ENCODE measurements at regions not wholly inside any gene's neighbourhood (a gene's known extent, or its start where the extent isn't known, plus 50 kb on each side); places are given as distances from the start of the nearest gene placed in this dataset.

GRCh38 chr5:23823521-23823920 is 316.1 kb downstream of the PRDM9 start:
- no peak overlapping the region for H3K4me2 ChIP-seq (ENCODE audit: insufficient read depth, low read length)
- H3K9me1 ChIP-seq (ENCODE audit: control insufficient read depth, insufficient read depth, low read length), result no peaks in the 10 kb centered on the region
- no TSS peak for BruUV-seq (replicated peaks)
- no peak overlapping the region for H2AFZ ChIP-seq (ENCODE audit: low read depth, low read length)
- H3K4me3 ChIP-seq, result no peak overlapping the region
- H4K20me1 ChIP-seq (replicated peaks; ENCODE audit: control insufficient read depth, insufficient read depth, low read length), result no peaks in the 10 kb centered on the region
- H3K9me3 ChIP-seq (replicated peaks; ENCODE audit: control insufficient read depth, insufficient read depth, low read depth, low read length), result 0 out of 2 replicates have a peak, but pooled peaks cover 2% of the 10 kb centered on the region
- FAIRE-seq, result no peak
- H3K27me3 ChIP-seq (ENCODE audit: control insufficient read depth in 2 of 2, insufficient read depth in 2 of 2, low read length in 2 of 2), result no peaks in the 10 kb centered on the region
- DNase-seq (ENCODE audit: extremely low read depth in 1 of 4, low spot score in 3 of 4), result no peak
- H3K4me1 ChIP-seq (replicated peaks in 1 of 2; ENCODE audit: control insufficient read depth in 2 of 2, insufficient read depth in 2 of 2, low read length in 2 of 2), result no peaks in the 10 kb centered on the region
- TF ChIP-seq JUND (IDR thresholded peaks at IDR 0.05; ENCODE audit: borderline replicate concordance, low read depth, low read length) (no peak), JUND (tag; IDR thresholded peaks at IDR 0.05; ENCODE audit: borderline replicate concordance, low read depth, low read length) (no peak), RBM15 (IDR thresholded peaks at IDR 0.05; ENCODE audit: insufficient read depth, low read length) (no peak), ZNF445 (CRISPR knock-in tag; IDR thresholded peaks at IDR 0.05; ENCODE audit: low read depth) (no peak), ZNF707 (CRISPR knock-in tag; conservative IDR thresholded peaks at IDR 0.05) (no peak), CBX8 (IDR thresholded peaks at IDR 0.05; ENCODE audit: borderline replicate concordance, extremely low read depth, low read depth, low read length, poor library complexity, severe bottlenecking) (no peak)
- CTCF ChIA-PET (ENCODE audit: low intra/inter-chr PET ratio), result no interaction called here
- 0% methylated on average over 8 of the region's 8 CpGs for WGBS (ENCODE audit: insufficient coverage, low coverage, missing lambda C conversion rate)
- H3K79me2 ChIP-seq (ENCODE audit: control insufficient read depth, insufficient read depth, low read length), result no peaks in the 10 kb centered on the region
- no peak for ATAC-seq
- H3K27ac ChIP-seq (ENCODE audit: extremely low read depth, low read depth, low read length), result no peak overlapping the region
- intact Hi-C loops (cut with micrococcal nuclease) (no loop called here), in situ Hi-C loops (cut with MboI) (no loop called here)
- H3K36me3 ChIP-seq (ENCODE audit: control insufficient read depth, insufficient read depth, low read length), result no peaks in the 10 kb centered on the region
- POLR2A ChIA-PET, result no interaction called here
- no peak overlapping the region for H3K9ac ChIP-seq (ENCODE audit: insufficient read depth in 1 of 2, low read depth in 2 of 2, low read length in 2 of 2)

GRCh38 chr5:23825196-23825595 is 317.8 kb downstream of the PRDM9 start:
- BruUV-seq (replicated peaks), result no TSS peak
- intact Hi-C loops (cut with micrococcal nuclease) (no loop called here), in situ Hi-C loops (cut with MboI) (no loop called here)
- no peak overlapping the region for H3K4me3 ChIP-seq
- H3K4me1 ChIP-seq (replicated peaks in 1 of 2; ENCODE audit: control insufficient read depth in 2 of 2, insufficient read depth in 2 of 2, low read length in 2 of 2), result no peaks in the 10 kb centered on the region
- 1% methylated on average over 5 of the region's 5 CpGs for WGBS (ENCODE audit: insufficient coverage, low coverage, missing lambda C conversion rate)
- no peaks in the 10 kb centered on the region for H4K20me1 ChIP-seq (replicated peaks; ENCODE audit: control insufficient read depth, insufficient read depth, low read length)
- H3K27ac ChIP-seq (ENCODE audit: extremely low read depth, low read depth, low read length), result no peak overlapping the region
- ATAC-seq (no peak), DNase-seq (ENCODE audit: extremely low read depth in 1 of 4, low spot score in 3 of 4) (no peak), FAIRE-seq (no peak)
- TF ChIP-seq YY1 (IDR thresholded peaks at IDR 0.05; ENCODE audit: borderline replicate concordance in 1 of 3, control insufficient read depth in 1 of 3, extremely low read depth in 1 of 3, insufficient read depth in 3 of 3, insufficient read length in 1 of 3, insufficient replicate concordance in 2 of 3, low read depth in 1 of 3, low read length in 2 of 3), result no peak
- TF ChIP-seq CEBPG (CRISPR knock-in tag; IDR thresholded peaks at IDR 0.05), result no peak
- no peak for TF ChIP-seq CEBPG (tag; conservative IDR thresholded peaks at IDR 0.05 in 1 of 2, IDR thresholded peaks at IDR 0.05 in 1 of 2)
- no peak for TF ChIP-seq NFIX (CRISPR knock-in tag; IDR thresholded peaks at IDR 0.05; ENCODE audit: low read depth)
- no peak for TF ChIP-seq NR2C1 (IDR thresholded peaks at IDR 0.05)
- TF ChIP-seq NR2C1 (tag; IDR thresholded peaks at IDR 0.05), result no peak
- no peak for TF ChIP-seq CHCHD3 (CRISPR knock-in tag; IDR thresholded peaks at IDR 0.05)
- TF ChIP-seq SRSF1 (IDR thresholded peaks at IDR 0.05; ENCODE audit: low read depth, low read length), result no peak
- TF ChIP-seq ZNF589 (CRISPR knock-in tag; IDR thresholded peaks at IDR 0.05; ENCODE audit: low read depth), result no peak
- no peak for TF ChIP-seq ZNF76 (CRISPR knock-in tag; IDR thresholded peaks at IDR 0.05; ENCODE audit: borderline replicate concordance)
- no peak overlapping the region for H3K9ac ChIP-seq (ENCODE audit: insufficient read depth in 1 of 2, low read depth in 2 of 2, low read length in 2 of 2)
- H2AFZ ChIP-seq (ENCODE audit: low read depth, low read length), result no peak overlapping the region
- no peak overlapping the region for H3K4me2 ChIP-seq (ENCODE audit: insufficient read depth, low read length)
- H3K27me3 ChIP-seq (ENCODE audit: control insufficient read depth in 2 of 2, insufficient read depth in 2 of 2, low read length in 2 of 2), result no peaks in the 10 kb centered on the region
- POLR2A ChIA-PET, result no interaction called here
- CTCF ChIA-PET (ENCODE audit: low intra/inter-chr PET ratio), result no interaction called here
- H3K9me1 ChIP-seq (ENCODE audit: control insufficient read depth, insufficient read depth, low read length), result no peaks in the 10 kb centered on the region
- H3K79me2 ChIP-seq (ENCODE audit: control insufficient read depth, insufficient read depth, low read length), result no peaks in the 10 kb centered on the region
- H3K9me3 ChIP-seq (replicated peaks; ENCODE audit: control insufficient read depth, insufficient read depth, low read depth, low read length), result 0 out of 2 replicates have a peak, but pooled peaks cover 2% of the 10 kb centered on the region
- no peaks in the 10 kb centered on the region for H3K36me3 ChIP-seq (ENCODE audit: control insufficient read depth, insufficient read depth, low read length)
